Kidney tubule cell (primary cell): ENCODE measurements at regions not wholly inside any gene's neighbourhood (a gene's known extent, or its start where the extent isn't known, plus 50 kb on each side); places are given as distances from the start of the nearest gene placed in this dataset.

Experiments
- DNase-seq: peaks from one replicate; pipeline ENCODE4 v3.0.0-alpha.2; 2018; ENCODE audit warnings: low spot score

GRCh38 chr3:144141496-144141895 lies 169.9 kb downstream of the DIPK2A start:
- DNase-seq: no peak

DNA sequence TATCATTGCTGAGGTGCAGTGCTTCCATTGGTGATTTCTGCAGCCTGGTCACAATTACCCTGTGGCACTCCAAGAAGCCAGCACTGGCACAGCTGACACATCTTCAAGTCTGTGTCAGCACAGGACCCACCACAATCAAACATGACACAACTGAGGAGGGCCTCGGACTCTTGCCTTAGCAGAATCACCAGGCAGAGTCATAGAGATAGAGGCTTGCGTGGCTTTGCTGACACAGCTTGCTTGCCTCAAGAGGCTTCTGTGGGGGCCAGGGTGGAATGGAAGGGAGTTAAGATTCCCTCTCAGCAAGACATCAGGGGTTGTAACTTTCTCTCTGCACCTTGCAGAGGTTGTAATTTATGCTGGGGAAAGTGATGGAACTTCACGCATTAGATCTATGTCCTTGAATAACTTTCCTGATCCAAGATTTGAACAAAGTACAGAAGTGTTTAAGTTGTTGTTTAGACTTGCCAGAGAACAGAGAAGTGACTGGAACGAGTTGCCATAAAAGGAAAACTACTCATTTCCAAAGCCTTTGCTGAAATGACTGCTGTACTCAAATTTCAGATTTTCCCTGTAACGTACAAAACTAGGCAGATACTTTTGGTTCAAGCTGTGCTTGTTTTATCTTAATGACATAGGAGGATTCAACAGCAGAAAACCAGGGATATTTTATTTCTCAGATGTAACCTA lies 170.7 kb downstream of the DIPK2A start:
- DNase-seq: no peak

DNA sequence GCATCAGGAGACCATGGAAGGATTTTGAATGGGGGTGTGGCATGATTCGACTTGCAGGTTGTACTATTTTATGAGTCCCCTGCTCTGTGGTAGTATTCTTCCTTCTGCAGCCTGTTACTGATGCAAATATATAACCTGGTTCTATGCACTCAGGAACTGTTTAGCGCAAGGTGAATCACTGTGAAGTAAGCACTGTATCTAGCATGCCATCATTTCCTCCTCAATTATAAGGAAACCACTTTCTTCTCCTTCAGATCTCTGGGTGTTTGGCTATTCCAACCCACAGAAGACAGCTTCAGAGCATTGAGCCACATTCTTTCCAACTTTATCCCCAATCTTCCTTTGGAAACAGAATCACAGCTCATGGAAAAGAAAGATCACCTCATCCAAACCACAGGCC lies 176.7 kb downstream of the DIPK2A start:
- DNase-seq: no peak

DNA sequence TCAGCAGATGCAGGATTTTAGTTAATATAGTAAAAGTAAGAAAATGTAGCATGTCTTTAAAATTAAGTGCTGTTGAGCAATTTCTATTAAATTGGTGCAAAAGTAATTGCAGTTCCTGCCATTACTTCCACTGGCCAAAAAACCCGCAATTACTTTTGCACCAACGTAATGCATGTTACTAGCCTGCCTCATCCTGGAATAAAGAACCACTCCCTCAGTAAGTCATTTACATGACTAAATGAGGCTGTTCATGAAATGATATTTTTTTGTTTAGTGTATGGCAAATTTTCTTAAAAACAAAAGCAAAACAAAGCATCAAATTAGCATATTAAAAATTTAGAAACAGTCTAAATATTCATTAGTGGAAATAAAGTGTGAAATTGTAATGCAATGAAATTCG lies 180.4 kb downstream of the DIPK2A start:
- DNase-seq: no peak

- DNase-seq: no peak
Measured at GRCh38 chr3:144160627-144161026, 189.0 kb downstream of the DIPK2A start.

DNA sequence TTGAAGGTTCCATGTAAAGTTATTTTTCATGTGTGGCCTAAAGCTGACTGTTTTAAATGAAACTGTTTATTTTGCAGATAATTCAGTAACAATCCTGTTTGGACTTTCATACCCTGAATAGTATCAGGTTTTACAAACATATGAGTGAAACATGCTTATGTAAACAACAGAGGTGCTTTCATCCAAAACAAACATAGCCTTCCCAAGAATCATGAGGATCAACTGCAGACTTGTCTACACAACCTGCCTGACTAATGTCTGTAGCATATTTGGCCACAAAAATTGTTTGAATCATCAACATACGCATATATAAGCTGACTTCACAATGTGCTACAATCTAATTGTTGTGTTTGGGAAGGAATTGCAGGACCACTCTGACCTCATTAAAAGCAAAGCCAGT lies 190.4 kb downstream of the DIPK2A start:
- peak; percentile 6 for DNase-seq

- no peak for DNase-seq
Measured at GRCh38 chr3:144164352-144164751, 192.7 kb downstream of the DIPK2A start.

- no peak for DNase-seq
Measured at GRCh38 chr3:144165482-144165881, 193.9 kb downstream of the DIPK2A start.

DNA sequence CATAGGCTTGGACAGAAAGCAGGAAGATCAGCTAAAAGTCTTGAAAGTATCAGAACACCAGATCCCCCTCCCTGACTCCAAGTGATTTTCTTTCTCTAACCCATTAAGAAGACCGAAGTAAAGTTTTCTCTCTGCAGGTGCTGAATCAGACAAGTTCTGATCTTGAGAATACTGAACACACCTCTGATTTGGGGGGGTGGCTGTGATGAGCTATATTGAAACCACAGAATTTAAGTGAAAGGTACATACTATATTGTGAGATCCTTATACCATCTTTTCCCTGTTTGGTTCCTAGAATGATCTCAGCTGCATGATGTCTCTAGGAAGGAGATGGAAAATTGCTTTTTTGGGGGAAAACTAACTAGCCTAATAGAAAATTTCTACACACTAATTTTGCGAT lies 196.0 kb downstream of the DIPK2A start:
- DNase-seq: no peak

- DNase-seq: no peak
Measured at GRCh38 chr3:144173491-144173890, 201.9 kb downstream of the DIPK2A start.

DNA sequence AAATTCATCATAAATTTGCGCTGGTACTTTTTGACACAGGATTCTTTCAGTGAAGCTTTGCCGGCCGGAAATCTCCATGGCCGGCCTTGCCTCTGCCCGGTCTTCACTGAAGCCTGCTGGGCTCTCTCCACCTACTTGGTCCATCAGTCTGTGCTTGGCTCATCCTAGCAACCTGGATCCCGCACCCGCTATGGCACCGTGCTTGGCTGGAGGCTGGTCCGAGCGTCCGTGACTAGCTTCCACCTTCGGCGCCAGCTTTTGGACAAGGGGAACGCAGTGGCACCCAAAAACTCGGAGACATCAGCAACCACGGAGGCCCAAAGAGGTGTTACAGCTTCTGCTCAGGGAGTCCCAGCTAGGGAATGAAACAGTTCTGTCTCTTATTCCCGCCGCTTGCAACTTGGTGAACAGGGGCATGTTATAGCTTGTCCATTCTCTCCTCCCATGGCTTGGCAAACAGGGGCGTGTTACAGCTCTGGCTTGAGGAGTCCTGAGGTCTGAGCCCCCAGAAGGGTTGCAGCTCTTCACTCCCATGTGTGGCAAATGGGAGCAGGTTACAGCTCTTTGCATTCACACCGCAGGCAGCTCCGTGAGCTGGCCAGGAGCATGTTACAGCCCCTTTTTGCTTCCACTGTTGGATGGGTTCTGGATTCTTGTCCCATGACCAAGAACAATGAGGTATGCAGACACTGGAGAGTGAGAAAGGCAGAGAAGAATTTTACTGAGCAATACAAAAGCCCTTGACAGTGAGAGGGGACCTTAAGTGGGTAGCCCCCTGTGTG lies 204.2 kb downstream of the DIPK2A start:
- DNase-seq: no peak

- DNase-seq: no peak
Measured at GRCh38 chr3:144177649-144178048, 206.0 kb downstream of the DIPK2A start.

DNA sequence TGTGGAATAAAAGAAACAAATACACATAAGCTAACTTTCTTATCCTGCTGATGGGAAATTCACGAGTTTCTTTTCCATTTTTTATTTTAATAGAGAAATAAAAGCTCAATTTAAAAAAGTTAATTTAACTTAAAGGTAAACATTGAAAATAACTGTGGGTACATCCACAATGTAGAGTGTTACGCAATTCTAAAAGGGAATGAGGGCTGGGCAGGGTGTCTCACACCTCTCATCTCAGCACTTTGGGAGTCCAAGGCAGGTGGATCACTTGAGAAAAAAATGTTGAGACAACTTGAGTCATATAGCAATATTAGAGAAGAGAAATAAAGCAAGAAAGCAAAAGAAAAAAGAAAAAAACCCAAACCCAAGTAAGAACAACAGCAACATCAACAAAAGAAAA lies 207.0 kb downstream of the DIPK2A start:
- no peak for DNase-seq

- no peak for DNase-seq
Measured at GRCh38 chr3:144181062-144181461, 209.4 kb downstream of the DIPK2A start.

- DNase-seq: no peak
Measured at GRCh38 chr3:144182501-144182900, 210.9 kb downstream of the DIPK2A start.

- DNase-seq: no peak
Measured at GRCh38 chr3:144185276-144185675, 213.7 kb downstream of the DIPK2A start.

- DNase-seq: no peak
Measured at GRCh38 chr3:144187531-144188210, 216.0 kb downstream of the DIPK2A start.

DNA sequence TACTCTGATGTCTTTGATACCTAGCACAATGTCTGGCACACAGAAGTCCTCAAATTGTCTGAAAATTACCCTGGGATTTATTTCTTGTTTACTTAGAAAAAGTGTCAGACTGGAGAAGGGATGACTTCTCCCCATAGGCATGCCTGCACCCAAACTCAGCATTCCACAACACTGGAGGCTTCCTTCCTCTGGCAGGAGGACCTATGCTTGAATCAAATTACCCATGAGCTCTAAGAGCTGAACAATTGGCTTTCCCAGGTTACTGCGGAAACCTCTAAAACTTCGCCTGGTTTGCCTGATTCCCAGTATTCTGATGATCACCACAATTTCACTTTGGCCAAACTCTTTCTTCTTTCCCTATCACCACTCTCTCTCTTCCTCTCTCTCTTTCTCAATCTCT lies 217.4 kb downstream of the DIPK2A start:
- DNase-seq: peak; percentile 1

DNA sequence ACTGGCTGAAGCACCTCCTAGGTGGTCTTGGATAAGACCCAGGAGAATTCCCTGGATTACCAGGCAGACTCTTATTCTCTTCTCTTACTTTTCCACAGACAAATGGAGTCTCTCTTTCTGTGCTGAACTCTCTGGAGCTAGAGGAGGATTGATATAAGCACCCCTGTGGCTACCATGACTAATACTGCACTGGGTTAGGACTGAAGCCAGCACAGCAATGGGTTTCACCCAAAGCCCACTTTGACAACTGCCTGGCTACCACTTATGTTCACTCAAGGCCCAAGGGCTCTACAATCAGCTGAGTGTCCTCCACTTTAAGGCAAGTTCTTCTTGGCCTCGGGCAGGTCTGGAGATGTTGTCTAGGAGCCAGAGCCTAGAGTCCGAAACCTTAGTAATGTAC lies 225.5 kb downstream of the DIPK2A start:
- DNase-seq: no peak

- no peak for DNase-seq
Measured at GRCh38 chr3:144197582-144197981, 226.0 kb downstream of the DIPK2A start.

DNA sequence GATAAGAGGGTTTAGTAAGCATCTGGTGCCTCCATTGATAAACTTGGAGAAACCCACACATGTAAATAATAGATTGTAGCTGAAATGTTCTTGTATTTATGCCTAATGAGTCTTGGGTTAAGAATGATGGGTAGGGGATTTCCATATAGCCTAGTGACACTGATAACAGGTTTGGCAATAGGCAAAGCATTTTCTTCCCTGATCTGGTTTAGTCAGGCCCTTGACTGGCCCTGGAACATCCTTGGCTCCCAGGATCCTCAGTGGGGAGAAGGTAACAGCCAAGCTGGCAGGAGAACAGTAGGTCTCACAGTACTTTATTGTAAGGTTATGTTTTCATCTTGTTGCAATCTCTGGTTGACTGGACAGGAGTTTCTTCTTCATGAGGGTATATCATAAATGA lies 228.4 kb downstream of the DIPK2A start:
- no peak for DNase-seq

- no peak for DNase-seq
Measured at GRCh38 chr3:144200466-144200865, 228.8 kb downstream of the DIPK2A start.

- DNase-seq: no peak
Measured at GRCh38 chr3:144221761-144222160, 250.1 kb downstream of the DIPK2A start.
